H1 (cell line): ENCODE measurements at regions not wholly inside any gene's neighbourhood (a gene's known extent, or its start where the extent isn't known, plus 50 kb on each side); places are given as distances from the start of the nearest gene placed in this dataset.

Source experiments
- ASH2L ChIP-seq: fragments of 200-600, 300-600 bp; sonication (generic); IDR thresholded peaks from one replicate; pipeline ENCODE4 v1.7.1; 2017; ENCODE audit warnings: low read length
- CTBP2 ChIP-seq: IDR thresholded peaks from 2 replicates; pipeline ENCODE4 v1.7.0; 2011; ENCODE audit warnings: borderline replicate concordance, mild to moderate bottlenecking, moderate library complexity, mixed read lengths, low read length; ENCODE audit not compliant: insufficient read depth, insufficient read length
- EZH2 ChIP-seq: fragments of 200-600 bp; sonication (generic); IDR thresholded peaks from 2 replicates; pipeline ENCODE4 v1.7.1; 2012; ENCODE audit warnings: low read depth, mild to moderate bottlenecking, moderate library complexity, low read length, inconsistent platforms; ENCODE audit not compliant: severe bottlenecking
- FOSL1 ChIP-seq: IDR thresholded peaks from 2 replicates; pipeline ENCODE4 v1.6.1; 2011; ENCODE audit warnings: mild to moderate bottlenecking, low read depth, low read length, moderate library complexity; ENCODE audit not compliant: insufficient read depth
- RXRA ChIP-seq: IDR thresholded peaks from 2 replicates; pipeline ENCODE4 v1.6.1; 2011; ENCODE audit warnings: low read depth, mild to moderate bottlenecking, low read length, moderate library complexity; ENCODE audit not compliant: insufficient read depth
- SP2 ChIP-seq: IDR thresholded peaks from 2 replicates; pipeline ENCODE4 v1.6.1; 2012; ENCODE audit warnings: mild to moderate bottlenecking, low read length, inconsistent platforms
- TAF7 ChIP-seq: optimal IDR thresholded peaks from 2 replicates; pipeline ENCODE3; 2011; ENCODE audit warnings: low read depth, mild to moderate bottlenecking, inconsistent platforms, low read length, moderate library complexity, borderline replicate concordance

DNA sequence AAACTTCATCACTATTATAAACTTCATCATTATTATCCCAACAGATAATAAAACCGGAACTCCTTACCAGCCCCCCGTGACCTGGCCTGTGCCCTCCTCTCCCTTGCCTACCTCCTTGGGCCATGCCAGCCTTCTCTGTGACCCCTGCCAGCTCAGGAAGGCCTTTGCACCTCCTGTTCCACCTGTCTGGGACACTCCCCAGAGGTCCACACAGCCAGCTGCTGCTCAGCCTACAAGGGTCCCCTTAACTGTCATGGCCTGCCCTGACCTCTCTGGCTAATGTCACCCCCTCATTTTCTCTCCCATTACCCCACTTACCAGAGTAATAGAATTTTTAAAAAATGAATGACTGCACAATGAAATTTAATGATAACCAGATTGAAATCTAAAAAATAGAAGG, 121.0 kb downstream of the NCOR2 start (continued):
- TF ChIP-seq FOSL1, result no peak
- TF ChIP-seq SP2, result no peak
- TF ChIP-seq CTBP2, result no peak
- TF ChIP-seq EZH2, result no peak
- no peak for TF ChIP-seq ASH2L
- TF ChIP-seq RXRA, result no peak
- no peak for TF ChIP-seq TAF7
